ENCODE measurements at regions not wholly inside any gene's neighbourhood (a gene's known extent, or its start where the extent isn't known, plus 50 kb on each side); places are given as distances from the start of the nearest gene placed in this dataset.

DNA sequence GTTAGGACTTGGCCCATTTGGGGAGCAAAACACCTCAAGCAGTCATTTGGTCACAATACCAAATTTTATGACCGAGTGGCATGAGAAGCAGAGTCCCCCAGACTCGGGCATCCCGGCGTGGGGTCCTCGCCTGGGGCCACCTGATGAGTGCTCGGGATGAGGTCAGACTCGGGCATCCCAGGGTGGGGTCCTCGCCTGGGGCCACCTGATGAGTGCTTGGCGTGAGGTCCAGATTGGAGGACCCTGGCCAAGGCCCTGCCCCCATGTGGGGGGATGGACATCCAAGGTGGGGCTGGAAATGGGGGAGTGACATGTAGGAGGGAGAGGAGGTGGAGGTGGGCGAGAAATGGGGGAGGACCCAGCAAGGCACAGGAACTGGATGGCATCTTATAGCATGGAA, 56.1 kb upstream of the CST7 start:
- H3K9me3 ChIP-seq = no peaks in the 10 kb centered on the region
- H3K27ac ChIP-seq = no peak overlapping the region
- no peak overlapping the region for H3K4me3 ChIP-seq
- no peaks in the 10 kb centered on the region for H3K36me3 ChIP-seq
- in situ Hi-C loops (cut with MboI; ENCODE audit: low pct_ligation_motif_present in 1 of 4, low pct_unique_long_range_greater_than_20kb in 1 of 4, low sequenced_read_pairs in 3 of 4) = no loop called here
- intact Hi-C loops (cut with DNase I; ENCODE audit: low total_unique reads) = no loop called here
- no peaks in the 10 kb centered on the region for H3K4me1 ChIP-seq
- no peak for DNase-seq
- WGBS, 2 donors (ENCODE audit: low coverage in 1 of 2) = 67 to 75% methylated on average over 1 to 8 of the region's 10 CpGs
- no peak for TF ChIP-seq EP300 (IDR thresholded peaks at IDR 0.05; ENCODE audit: low read depth)
- TF ChIP-seq POLR2A (IDR thresholded peaks at IDR 0.05) = no peak
- TF ChIP-seq, protein P1, sequence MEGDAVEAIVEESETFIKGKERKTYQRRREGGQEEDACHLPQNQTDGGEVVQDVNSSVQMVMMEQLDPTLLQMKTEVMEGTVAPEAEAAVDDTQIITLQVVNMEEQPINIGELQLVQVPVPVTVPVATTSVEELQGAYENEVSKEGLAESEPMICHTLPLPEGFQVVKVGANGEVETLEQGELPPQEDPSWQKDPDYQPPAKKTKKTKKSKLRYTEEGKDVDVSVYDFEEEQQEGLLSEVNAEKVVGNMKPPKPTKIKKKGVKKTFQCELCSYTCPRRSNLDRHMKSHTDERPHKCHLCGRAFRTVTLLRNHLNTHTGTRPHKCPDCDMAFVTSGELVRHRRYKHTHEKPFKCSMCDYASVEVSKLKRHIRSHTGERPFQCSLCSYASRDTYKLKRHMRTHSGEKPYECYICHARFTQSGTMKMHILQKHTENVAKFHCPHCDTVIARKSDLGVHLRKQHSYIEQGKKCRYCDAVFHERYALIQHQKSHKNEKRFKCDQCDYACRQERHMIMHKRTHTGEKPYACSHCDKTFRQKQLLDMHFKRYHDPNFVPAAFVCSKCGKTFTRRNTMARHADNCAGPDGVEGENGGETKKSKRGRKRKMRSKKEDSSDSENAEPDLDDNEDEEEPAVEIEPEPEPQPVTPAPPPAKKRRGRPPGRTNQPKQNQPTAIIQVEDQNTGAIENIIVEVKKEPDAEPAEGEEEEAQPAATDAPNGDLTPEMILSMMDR (IDR thresholded peaks at IDR 0.05) = no peak
- TF ChIP-seq POLR2AphosphoS5 (IDR thresholded peaks at IDR 0.05) = no peak
- no peaks in the 10 kb centered on the region for H3K27me3 ChIP-seq

DNA sequence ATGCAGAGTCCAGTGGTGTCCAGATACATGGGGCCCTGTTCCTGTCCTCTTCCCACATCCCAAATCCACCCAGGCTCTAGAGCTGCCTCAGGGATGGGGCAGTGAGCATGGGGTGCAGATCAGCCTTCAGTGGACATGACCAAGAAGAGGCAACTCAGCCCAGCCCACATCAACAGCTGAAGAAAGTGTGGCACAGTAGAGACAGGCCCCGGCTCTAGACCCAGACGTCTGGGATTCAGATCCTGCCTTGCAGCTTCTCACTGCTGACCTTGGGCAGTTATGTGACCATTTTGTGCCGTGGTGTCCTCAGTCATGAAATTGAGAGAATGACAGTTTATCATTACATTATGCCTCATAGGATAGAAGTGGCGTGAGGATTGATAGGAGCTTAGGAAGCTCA, 54.6 kb upstream of the CST7 start:
- Histone ChIP-seq H3K27me3 (no peaks in the 10 kb centered on the region), H3K27ac (no peak overlapping the region), H3K36me3 (no peaks in the 10 kb centered on the region), H3K9me3 (no peaks in the 10 kb centered on the region), H3K4me3 (no peak overlapping the region), H3K4me1 (no peaks in the 10 kb centered on the region)
- 58 to 100% methylated on average over 2 to 4 of the region's 4 CpGs for WGBS, 2 donors (ENCODE audit: low coverage in 1 of 2)
- in situ Hi-C loops (cut with MboI; ENCODE audit: low pct_ligation_motif_present in 1 of 4, low pct_unique_long_range_greater_than_20kb in 1 of 4, low sequenced_read_pairs in 3 of 4) (no loop called here), intact Hi-C loops (cut with DNase I; ENCODE audit: low total_unique reads) (no loop called here)
- no peak for DNase-seq
- TF ChIP-seq POLR2AphosphoS5 (IDR thresholded peaks at IDR 0.05) (no peak), POLR2A (IDR thresholded peaks at IDR 0.05) (no peak), EP300 (IDR thresholded peaks at IDR 0.05; ENCODE audit: low read depth) (no peak)
- TF ChIP-seq, protein P1 (IDR thresholded peaks at IDR 0.05) = no peak

DNA sequence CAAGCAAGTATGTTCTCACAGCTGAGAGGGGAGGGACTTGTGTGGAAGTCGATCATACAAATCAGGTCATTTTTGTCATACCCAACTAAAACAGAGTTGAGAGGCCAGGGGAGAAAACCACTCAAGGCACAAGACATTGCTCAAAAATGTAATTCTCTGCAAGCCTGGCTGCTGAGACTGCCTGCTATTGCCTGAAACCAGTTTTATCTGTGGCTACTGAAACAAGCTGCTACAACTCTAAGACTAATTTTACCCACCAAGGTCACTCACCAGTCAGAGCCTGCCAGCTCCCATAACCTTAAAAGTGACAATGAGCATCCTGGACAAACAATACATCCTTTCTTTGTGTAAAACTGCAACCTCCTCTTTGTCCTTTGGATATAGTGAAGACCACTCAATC, 54.1 kb upstream of the CST7 start:
- H3K4me1 ChIP-seq = no peaks in the 10 kb centered on the region
- TF ChIP-seq POLR2AphosphoS5 (IDR thresholded peaks at IDR 0.05) = no peak
- TF ChIP-seq, protein P1 (IDR thresholded peaks at IDR 0.05) = no peak
- TF ChIP-seq EP300 (IDR thresholded peaks at IDR 0.05; ENCODE audit: low read depth) = no peak
- no peak for TF ChIP-seq POLR2A (IDR thresholded peaks at IDR 0.05)
- no peaks in the 10 kb centered on the region for H3K27me3 ChIP-seq
- intact Hi-C loops (cut with DNase I; ENCODE audit: low total_unique reads) = no loop called here
- no peak for DNase-seq
- no peaks in the 10 kb centered on the region for H3K9me3 ChIP-seq
- no peak overlapping the region for H3K4me3 ChIP-seq
- no peaks in the 10 kb centered on the region for H3K36me3 ChIP-seq
- in situ Hi-C loops (cut with MboI; ENCODE audit: low pct_ligation_motif_present in 1 of 4, low pct_unique_long_range_greater_than_20kb in 1 of 4, low sequenced_read_pairs in 3 of 4) = no loop called here
- H3K27ac ChIP-seq = no peak overlapping the region
- 80% methylated on average over 1 of the region's 1 CpG; no CpG with 5 or more reads in 1 of the 2 donors for WGBS, 2 donors (ENCODE audit: low coverage in 1 of 2)

DNA sequence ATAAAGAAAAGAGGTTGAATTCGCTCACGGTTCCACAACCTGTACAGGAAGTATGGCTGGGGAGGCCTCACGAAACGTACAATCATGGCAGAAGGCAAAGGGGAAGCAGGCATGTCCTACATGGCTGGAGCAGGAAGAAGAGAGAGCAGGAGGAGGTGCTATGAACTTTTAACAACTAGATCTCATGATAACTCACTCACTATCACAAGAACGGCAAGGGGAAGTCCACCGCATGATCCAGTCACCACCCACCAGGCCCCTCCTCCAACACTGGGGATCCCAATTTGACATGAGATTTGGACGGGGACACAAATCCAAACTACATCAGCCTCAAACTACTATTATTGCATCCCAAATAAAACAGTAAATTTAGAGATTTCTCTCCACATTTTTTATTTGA, 53.6 kb upstream of the CST7 start:
- H3K27ac ChIP-seq = no peak overlapping the region
- H3K9me3 ChIP-seq = no peaks in the 10 kb centered on the region
- no peaks in the 10 kb centered on the region for H3K36me3 ChIP-seq
- 59 to 78% methylated on average over 7 of the region's 7 CpGs for WGBS, 2 donors (ENCODE audit: low coverage in 1 of 2)
- in situ Hi-C loops (cut with MboI; ENCODE audit: low pct_ligation_motif_present in 1 of 4, low pct_unique_long_range_greater_than_20kb in 1 of 4, low sequenced_read_pairs in 3 of 4) (no loop called here), intact Hi-C loops (cut with DNase I; ENCODE audit: low total_unique reads) (no loop called here)
- H3K27me3 ChIP-seq = no peaks in the 10 kb centered on the region
- H3K4me1 ChIP-seq = no peaks in the 10 kb centered on the region
- H3K4me3 ChIP-seq = no peak overlapping the region
- TF ChIP-seq POLR2AphosphoS5 (IDR thresholded peaks at IDR 0.05) = no peak
- TF ChIP-seq POLR2A (IDR thresholded peaks at IDR 0.05) = no peak
- TF ChIP-seq EP300 (IDR thresholded peaks at IDR 0.05; ENCODE audit: low read depth) = no peak
- TF ChIP-seq, protein P1 (IDR thresholded peaks at IDR 0.05) = no peak
- DNase-seq = no peak

Data from transverse colon (tissue), 4 donors.